HG02763 (cell line): ENCODE measurements at regions not wholly inside any gene's neighbourhood (a gene's known extent, or its start where the extent isn't known, plus 50 kb on each side); places are given as distances from the start of the nearest gene placed in this dataset.
"Not testable (repeated sequence)": the region's sequence is repeated elsewhere in the genome, so short reads cannot be mapped to it uniquely, and the experiment has no call there.

Experiments used
- ATAC-seq: cut with Tn5 transposase; IDR thresholded peaks from one replicate; pipeline ENCODE4 v1.9.1; 2021; ENCODE audit warnings: mild to moderate bottlenecking, moderate library complexity; ENCODE audit not compliant: unreplicated experiment

GRCh38 chr7:9404386-9404785, 971.0 kb downstream of the NXPH1 start:
- ATAC-seq: not testable (repeated sequence)

DNA sequence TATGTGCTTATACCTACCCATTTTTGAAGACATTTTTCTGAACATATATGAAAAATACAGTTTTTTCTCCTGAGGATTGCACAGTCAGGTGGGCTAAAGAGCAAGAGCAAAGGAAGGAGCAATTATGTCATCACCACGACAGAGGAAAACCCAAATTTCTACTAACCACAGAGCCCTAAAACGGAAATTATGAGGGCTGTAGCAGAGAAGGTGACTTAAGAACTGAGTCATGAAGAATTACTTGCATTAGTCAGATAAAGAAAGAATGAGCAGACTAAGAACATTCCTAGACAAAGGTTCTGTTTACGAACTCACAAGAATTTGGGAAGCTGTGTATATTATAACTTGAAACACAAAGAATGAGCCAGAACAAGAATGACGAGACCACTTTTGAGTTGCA, 974.4 kb downstream of the NXPH1 start:
- no peak for ATAC-seq

DNA sequence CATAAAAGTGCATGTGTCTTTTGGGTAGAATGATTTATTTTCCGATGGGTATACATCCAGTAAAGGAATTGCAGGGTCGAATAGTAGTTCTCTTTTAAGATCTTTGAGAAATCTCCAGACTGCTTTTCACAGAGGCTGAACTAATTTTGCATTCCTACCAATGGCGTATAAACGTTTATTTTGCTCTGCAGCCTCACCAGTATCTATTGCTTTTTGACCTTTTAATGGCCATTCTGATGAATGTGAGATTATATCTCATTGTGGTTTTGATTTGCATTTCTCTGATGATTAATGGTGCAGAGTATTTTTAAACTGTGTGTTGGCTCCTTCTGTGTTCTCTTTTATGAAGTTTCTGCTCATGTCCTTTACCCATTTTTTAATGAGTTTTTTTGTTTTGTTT, 1020.1 kb downstream of the NXPH1 start:
- no peak for ATAC-seq

DNA sequence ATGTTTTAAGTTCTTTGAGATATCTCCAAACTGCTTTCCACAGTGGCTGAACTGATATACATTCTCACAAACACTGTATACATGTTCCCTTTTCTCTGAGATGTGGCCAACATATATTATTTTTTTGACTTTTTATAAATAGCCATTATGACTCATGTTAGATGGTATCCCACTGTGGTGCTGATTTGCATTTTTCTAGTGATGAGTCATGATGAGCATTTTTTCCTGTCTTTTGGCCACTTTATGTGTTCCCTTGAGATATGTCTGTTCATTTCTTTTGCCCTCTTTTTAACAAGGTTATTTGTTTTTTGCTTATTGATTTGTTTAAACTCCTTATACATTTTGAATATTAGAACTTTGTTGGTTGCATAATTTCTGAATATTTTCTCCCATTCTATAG, 1055.1 kb downstream of the NXPH1 start:
- no peak for ATAC-seq

GRCh38 chr7:9498303-9498702, 1064.9 kb downstream of the NXPH1 start:
- no peak for ATAC-seq

DNA sequence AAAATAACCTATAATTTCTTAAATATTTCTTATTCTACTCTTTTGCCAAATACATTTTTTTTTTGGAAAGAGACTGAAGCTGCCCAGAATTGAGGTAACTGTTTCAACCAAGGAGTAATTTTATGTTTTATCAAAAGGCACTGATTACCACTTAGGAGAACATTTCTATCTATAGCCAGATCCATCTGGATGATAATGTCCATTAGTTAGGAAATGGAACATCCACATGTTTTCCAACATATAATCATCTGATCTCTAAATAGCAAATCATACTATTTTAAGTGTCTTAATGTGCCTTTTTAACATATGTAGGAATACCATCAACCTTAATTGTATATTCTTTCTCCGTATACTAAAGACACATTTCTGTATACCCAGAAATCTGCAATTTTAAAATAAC, 1068.9 kb downstream of the NXPH1 start:
- ATAC-seq: no peak

GRCh38 chr7:9504678-9505077, 1071.3 kb downstream of the NXPH1 start:
- ATAC-seq: no peak

GRCh38 chr7:9505516-9505915, 1072.1 kb downstream of the NXPH1 start:
- no peak for ATAC-seq

DNA sequence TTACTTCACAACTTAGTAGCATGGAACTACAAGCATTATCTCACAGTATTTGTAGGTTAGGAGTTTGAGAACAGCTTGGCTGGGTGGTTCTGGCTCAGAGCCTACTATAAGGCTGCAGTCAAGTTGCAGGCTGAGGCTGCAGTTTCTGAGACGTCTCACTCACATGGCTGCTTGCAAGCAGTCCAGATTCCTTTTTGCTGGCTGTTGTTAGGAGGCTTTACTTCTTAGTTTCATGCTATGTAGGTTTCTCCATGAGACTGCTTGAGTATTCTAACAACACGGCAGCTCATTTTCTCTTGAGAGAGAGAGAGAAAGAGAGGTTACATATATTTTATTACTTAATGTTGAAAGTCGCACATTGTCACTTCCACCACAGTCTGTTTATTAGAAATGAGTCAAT, 1073.9 kb downstream of the NXPH1 start:
- no peak for ATAC-seq

- ATAC-seq: no peak
These were observed 1083.3 kb downstream of the NXPH1 start for GRCh38 chr7:9516662-9517061.

DNA sequence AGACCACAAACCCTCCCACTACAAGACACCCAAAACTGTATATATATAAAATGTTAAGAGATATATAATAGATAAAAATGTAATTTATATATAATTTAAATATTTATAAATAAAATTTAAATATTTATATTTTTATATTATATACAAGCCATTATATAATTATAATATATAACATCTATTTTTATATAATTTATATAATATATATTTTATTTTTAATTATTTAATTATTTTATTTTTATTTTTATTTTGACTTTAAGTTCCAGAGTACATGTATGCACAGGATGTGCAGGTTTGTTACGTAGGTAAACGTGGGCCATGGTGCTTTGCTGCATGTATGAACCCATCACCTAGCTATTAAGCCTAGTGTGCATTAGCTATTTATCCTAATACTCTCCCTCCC, 1090.2 kb downstream of the NXPH1 start:
- no peak for ATAC-seq

GRCh38 chr7:9552431-9552830, 1119.0 kb downstream of the NXPH1 start:
- ATAC-seq: not testable (repeated sequence)

DNA sequence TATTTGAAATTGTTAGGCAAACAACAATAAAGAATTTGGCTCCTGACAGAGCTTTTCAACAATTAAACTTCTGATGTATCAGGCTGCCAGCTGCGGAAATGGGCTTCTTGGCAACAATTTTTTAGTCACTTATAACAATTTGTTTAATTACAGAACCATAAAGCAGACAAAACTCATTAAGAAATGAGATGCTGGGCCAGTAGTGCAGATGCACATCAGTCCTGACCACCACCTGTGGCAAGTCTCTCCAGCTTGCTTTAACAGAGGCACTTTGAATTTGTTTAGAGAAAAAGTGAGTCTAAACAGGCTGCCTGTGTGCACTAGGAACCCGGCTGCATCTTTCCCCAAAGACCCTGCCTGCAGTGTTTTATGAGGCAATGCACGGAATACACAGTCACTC, 1124.4 kb downstream of the NXPH1 start:
- ATAC-seq: no peak

GRCh38 chr7:9575716-9576115, 1142.3 kb downstream of the NXPH1 start:
- no peak for ATAC-seq

DNA sequence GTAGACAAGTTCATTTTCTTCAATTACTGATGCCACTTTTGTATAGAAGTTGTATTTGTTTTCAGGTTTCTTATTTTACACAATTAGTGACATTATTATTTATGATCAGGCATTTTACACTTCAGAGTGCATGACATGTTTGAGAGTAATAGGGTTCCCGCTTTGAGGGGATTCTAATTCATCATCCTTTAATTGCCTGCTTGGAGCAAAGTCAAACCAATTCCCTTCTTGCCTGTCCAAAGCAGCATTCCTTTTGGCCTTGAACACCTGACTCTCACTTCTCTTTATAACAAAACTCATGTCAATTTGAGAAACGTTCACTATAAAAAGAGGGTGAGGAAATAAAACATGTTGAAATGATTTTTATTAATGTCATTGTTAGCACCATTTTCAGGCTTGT, 1149.4 kb downstream of the NXPH1 start:
- no peak for ATAC-seq

DNA sequence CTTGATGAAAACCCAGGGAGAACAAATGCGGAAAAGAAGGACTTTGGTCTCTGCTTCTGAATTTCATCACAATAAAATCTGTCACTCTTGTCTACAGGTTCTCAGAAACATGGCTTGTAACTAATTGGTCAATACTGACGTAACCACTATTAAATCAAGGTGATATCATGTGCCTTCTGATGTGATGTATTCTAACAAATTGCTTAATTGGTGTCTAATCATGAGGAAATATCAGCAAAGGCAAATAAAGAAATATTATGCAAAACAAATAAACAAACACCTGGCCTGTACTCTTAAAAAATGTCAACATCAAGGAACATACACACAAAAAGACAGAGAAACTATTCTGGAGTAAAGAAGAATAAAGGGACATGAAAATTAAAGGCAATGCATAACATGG, 1165.0 kb downstream of the NXPH1 start:
- ATAC-seq: no peak

- no peak for ATAC-seq
These were observed 1167.6 kb downstream of the NXPH1 start for GRCh38 chr7:9600974-9601373.

DNA sequence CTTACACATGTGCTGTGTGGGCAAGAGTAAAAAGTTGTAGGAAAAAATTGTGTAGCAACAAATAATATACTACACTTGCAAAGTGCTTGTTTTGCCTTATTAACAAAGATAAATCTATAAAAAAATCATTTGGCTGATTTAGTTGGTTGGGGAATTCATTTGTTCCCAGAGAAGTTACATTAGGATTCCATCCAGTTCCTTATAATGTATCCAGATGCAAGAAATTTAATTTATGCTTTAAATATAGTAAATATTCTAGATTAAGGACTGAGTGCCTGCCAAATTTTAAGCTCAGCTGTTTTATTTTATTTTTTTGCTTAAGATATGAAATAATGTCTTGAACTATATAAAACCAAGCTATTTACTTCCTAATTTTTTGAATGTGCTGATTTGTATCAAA, 1169.9 kb downstream of the NXPH1 start:
- no peak for ATAC-seq

- no peak for ATAC-seq
These were observed 1175.2 kb downstream of the NXPH1 start for GRCh38 chr7:9608560-9608959.

GRCh38 chr7:9620899-9621298, 1187.5 kb downstream of the NXPH1 start:
- ATAC-seq: not testable (repeated sequence)

GRCh38 chr7:9621306-9621902, 1188.0 kb downstream of the NXPH1 start:
- ATAC-seq: not testable (repeated sequence)

DNA sequence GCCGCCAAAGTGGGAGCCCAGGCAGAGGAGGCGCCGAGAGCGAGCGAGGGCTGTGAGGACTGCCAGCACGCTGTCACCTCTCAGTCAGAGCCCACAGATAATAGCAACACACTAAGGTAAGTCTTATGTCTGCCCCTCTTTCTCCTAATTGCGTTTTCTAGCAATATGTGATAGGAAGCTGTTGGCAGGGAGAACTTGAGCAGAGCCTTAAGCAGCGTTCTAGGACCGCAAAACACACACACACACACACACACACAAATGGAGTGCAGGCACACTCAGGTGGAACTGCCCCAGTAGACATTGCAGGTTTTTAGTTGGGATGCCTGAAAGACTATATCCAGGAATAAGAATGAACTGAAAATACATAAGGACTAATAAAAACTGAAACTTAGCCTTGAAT, 1188.5 kb downstream of the NXPH1 start:
- ATAC-seq: no peak

DNA sequence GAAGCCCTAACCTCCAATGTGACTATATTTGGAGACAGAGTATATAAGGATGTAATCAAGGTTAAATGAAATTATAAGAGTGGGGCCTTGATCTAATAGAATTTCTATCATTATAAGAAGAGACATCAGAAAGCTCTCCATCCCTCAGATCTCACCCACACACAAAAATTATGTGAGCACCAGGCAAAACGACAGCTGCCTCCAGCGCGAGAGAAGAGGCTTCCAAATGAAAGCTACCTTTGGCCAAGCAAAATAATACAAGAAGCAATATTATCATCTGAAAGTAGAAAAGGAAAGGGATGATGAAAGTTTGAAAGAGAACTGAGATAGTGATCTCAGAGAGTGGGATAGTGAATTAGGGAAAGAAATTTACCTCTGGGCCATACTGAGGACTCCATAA, 1192.5 kb downstream of the NXPH1 start:
- no peak for ATAC-seq

GRCh38 chr7:9645756-9646155, 1212.3 kb downstream of the NXPH1 start:
- ATAC-seq: no peak
